ENCODE measurements at regions not wholly inside any gene's neighbourhood (a gene's known extent, or its start where the extent isn't known, plus 50 kb on each side); places are given as distances from the start of the nearest gene placed in this dataset.
A peak's percentile ranks its signal among the peaks of the same experiment; 100 is the strongest.

- TF ChIP-seq CTCF (conservative IDR thresholded peaks at IDR 0.05; ENCODE audit: low read depth, low read length), result no peak
- no peak for TF ChIP-seq EZH2 (IDR thresholded peaks at IDR 0.05; ENCODE audit: borderline replicate concordance, low read depth, low read length, poor library complexity, severe bottlenecking)
- Histone ChIP-seq H3K9me3 (ENCODE audit: low read depth, low read length, poor library complexity, severe bottlenecking) (no peaks in the 10 kb centered on the region), H3K36me3 (ENCODE audit: insufficient read depth, low read length, poor library complexity, severe bottlenecking) (no peaks in the 10 kb centered on the region), H3K4me1 (ENCODE audit: insufficient read depth, low read length, poor library complexity, severe bottlenecking) (no peaks in the 10 kb centered on the region), H3K4me3 (ENCODE audit: low read depth, low read length, poor library complexity, severe bottlenecking) (no peak overlapping the region), H3K27ac (ENCODE audit: low read depth, low read length, poor library complexity, severe bottlenecking) (no peak overlapping the region), H3K27me3 (replicated peaks; ENCODE audit: insufficient read depth, low read depth, low read length, poor library complexity) (no peaks in the 10 kb centered on the region)
- CTCF ChIA-PET, result interaction anchor here (0.6 kb wide), 1 partner anchor 281 kb away, joined by 7 read pairs; no protein-coding TSS in a partner anchor
- DNase-seq (ENCODE audit: low spot score), result no peak
- intact Hi-C loops (cut with micrococcal nuclease; ENCODE audit: unreplicated experiment), result loop anchor here (5.0 kb wide), 2 partner anchors 209 to 594 kb away; no protein-coding TSS in a partner anchor
- POLR2A ChIA-PET (ENCODE audit: low non-redundant PET), result no interaction called here
- no TSS peak for BruUV-seq (replicated peaks)
Observed at GRCh38 chr15:46301291-46301690, 666.5 kb downstream of the SQOR start.

- Histone ChIP-seq H3K27me3 (replicated peaks; ENCODE audit: insufficient read depth, low read depth, low read length, poor library complexity) (no peaks in the 10 kb centered on the region), H3K36me3 (ENCODE audit: insufficient read depth, low read length, poor library complexity, severe bottlenecking) (no peaks in the 10 kb centered on the region), H3K4me3 (ENCODE audit: low read depth, low read length, poor library complexity, severe bottlenecking) (no peak overlapping the region), H3K9me3 (ENCODE audit: low read depth, low read length, poor library complexity, severe bottlenecking) (no peaks in the 10 kb centered on the region), H3K27ac (ENCODE audit: low read depth, low read length, poor library complexity, severe bottlenecking) (no peak overlapping the region), H3K4me1 (ENCODE audit: insufficient read depth, low read length, poor library complexity, severe bottlenecking) (no peaks in the 10 kb centered on the region)
- no peak for DNase-seq (ENCODE audit: low spot score)
- ChIA-PET CTCF (interaction anchor here (0.6 kb wide), 1 partner anchor 281 kb away, joined by 7 read pairs; no protein-coding TSS in a partner anchor), POLR2A (ENCODE audit: low non-redundant PET) (no interaction called here)
- TF ChIP-seq CTCF (conservative IDR thresholded peaks at IDR 0.05; ENCODE audit: low read depth, low read length), result no peak
- no peak for TF ChIP-seq EZH2 (IDR thresholded peaks at IDR 0.05; ENCODE audit: borderline replicate concordance, low read depth, low read length, poor library complexity, severe bottlenecking)
- no TSS peak for BruUV-seq (replicated peaks)
- intact Hi-C loops (cut with micrococcal nuclease; ENCODE audit: unreplicated experiment), result loop anchor here (5.0 kb wide), 2 partner anchors 210 to 595 kb away; no protein-coding TSS in a partner anchor
Observed at GRCh38 chr15:46301826-46302225, 667.0 kb downstream of the SQOR start.

- no peak overlapping the region for H3K27ac ChIP-seq (ENCODE audit: low read depth, low read length, poor library complexity, severe bottlenecking)
- POLR2A ChIA-PET (ENCODE audit: low non-redundant PET), result no interaction called here
- no peaks in the 10 kb centered on the region for H3K27me3 ChIP-seq (replicated peaks; ENCODE audit: insufficient read depth, low read depth, low read length, poor library complexity)
- peak; percentile 55 for DNase-seq (ENCODE audit: low spot score)
- intact Hi-C loops (cut with micrococcal nuclease; ENCODE audit: unreplicated experiment), result loop anchor here (5.0 kb wide), 2 partner anchors 212 to 597 kb away; no protein-coding TSS in a partner anchor
- CTCF ChIA-PET, result no interaction called here
- H3K4me3 ChIP-seq (ENCODE audit: low read depth, low read length, poor library complexity, severe bottlenecking), result no peak overlapping the region
- H3K4me1 ChIP-seq (ENCODE audit: insufficient read depth, low read length, poor library complexity, severe bottlenecking), result no peaks in the 10 kb centered on the region
- peak; percentile 89 for TF ChIP-seq CTCF (conservative IDR thresholded peaks at IDR 0.05; ENCODE audit: low read depth, low read length)
- no peak for TF ChIP-seq EZH2 (IDR thresholded peaks at IDR 0.05; ENCODE audit: borderline replicate concordance, low read depth, low read length, poor library complexity, severe bottlenecking)
- no TSS peak for BruUV-seq (replicated peaks)
- H3K9me3 ChIP-seq (ENCODE audit: low read depth, low read length, poor library complexity, severe bottlenecking), result no peaks in the 10 kb centered on the region
- no peaks in the 10 kb centered on the region for H3K36me3 ChIP-seq (ENCODE audit: insufficient read depth, low read length, poor library complexity, severe bottlenecking)
Observed at GRCh38 chr15:46304321-46304720, 669.5 kb downstream of the SQOR start.
